OCI-LY7 (cell line): ENCODE measurements at regions not wholly inside any gene's neighbourhood (a gene's known extent, or its start where the extent isn't known, plus 50 kb on each side); places are given as distances from the start of the nearest gene placed in this dataset.

ENCODE experiments used
- CTCF ChIP-seq: fragments of 200-600 bp; sonication (generic); conservative IDR thresholded peaks from 2 replicates; pipeline ENCODE4 v1.5.1; 2014; ENCODE audit warnings: mild to moderate bottlenecking, antibody characterized with exemption, low read length, moderate library complexity, mixed read lengths
- EZH2phosphoT487 ChIP-seq: fragments of 200-600 bp; sonication (generic); IDR thresholded peaks from 2 replicates; pipeline ENCODE4 v1.6.1; 2018; ENCODE audit warnings: low read depth, borderline replicate concordance, mild to moderate bottlenecking, mixed run types, antibody characterized with exemption, low read length, moderate library complexity, mixed read lengths

GRCh38 chr6:11662323-11662722 lies 116.3 kb downstream of the ADTRP start:
- no peak for TF ChIP-seq CTCF
- no peak for TF ChIP-seq EZH2phosphoT487
